Glomerular visceral epithelial cell (primary cell): ENCODE measurements at regions not wholly inside any gene's neighbourhood (a gene's known extent, or its start where the extent isn't known, plus 50 kb on each side); places are given as distances from the start of the nearest gene placed in this dataset.
"Not testable (repeated sequence)": the region's sequence is repeated elsewhere in the genome, so short reads cannot be mapped to it uniquely, and the experiment has no call there.

ENCODE experiments used
- DNase-seq: peaks from one replicate; pipeline ENCODE4 v3.0.0-alpha.2; 2016; ENCODE audit errors: extremely low spot score

DNA sequence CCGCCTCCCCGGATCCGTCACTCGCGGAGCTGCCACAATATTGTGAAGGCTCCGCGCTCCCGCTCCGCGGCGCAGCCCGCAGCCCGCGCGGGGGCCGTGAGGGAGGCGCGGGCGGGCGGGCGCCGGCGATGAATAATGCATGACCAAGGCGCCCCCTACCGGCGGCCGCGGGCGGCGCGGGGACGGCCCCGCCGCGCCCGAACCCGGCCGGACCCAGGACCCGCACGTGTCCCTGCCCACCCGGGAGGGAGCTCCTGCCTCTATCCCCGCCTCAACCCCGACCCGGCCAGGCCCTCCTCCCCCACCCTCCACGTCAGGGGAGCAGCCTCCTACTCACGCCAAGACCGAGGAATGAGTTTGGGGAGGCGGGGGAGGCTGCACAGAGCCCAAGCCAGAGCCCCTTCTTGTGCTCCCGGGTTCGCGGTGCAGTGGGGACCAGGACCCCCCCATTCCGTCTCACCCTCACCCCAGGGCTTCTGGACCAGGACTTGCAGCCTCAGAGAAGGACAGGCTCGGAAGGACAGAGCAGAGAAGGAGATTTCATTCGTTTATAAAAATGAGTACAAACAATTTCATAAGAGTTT, 70.8 kb upstream of the CASZ1 start:
- peak; percentile 60 for DNase-seq

DNA sequence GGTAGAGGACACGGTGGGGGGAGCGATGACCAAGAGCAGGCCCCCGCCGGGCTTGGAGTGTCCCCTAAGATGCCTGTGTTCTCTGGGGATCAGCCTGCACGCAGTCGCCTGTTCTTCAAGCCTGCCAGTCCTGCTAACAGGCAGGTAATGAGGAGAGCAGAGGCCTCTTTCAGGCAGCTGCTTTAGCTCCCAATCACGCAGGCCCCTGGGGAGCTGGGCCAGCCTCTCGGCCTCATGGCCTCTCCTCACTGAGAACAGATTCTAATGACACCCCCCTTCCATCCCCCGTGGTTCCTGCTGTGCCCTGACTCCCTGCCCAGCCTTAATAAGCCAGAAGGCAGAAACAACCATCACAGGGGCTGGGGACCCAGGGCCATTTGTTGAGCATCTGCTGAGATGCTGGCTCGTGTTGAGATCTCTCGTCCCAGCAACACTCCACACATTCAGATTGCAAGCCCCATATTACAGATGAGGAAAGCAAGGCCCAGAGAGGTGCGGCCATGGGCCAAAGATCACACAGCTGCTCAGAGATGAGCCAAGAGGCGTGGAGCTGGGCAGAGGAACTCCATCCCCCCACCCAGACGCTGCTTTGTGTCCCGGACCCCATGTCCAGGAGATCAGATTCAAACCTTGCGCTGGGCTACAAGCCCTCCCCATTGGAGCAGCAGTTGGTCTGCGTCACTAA, 71.6 kb upstream of the CASZ1 start:
- no peak for DNase-seq

DNA sequence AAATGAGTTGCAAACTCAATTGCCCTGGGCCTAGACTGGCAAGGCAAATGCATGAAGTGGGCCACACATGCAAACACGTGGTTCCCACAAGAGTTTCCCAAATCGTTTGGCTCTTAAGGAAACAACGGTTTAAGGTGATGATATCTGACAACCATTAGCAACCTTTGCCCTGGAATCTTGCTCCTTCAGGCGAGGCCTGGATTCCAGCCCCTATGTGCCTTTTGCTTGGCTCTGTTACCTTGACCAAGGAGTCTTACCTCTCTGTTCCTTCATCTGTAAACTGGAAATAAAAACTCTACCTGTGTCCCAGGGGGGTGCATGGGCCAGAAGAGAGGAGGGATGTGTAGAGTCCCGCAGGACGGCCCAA, 72.1 kb upstream of the CASZ1 start:
- DNase-seq, result no peak

DNA sequence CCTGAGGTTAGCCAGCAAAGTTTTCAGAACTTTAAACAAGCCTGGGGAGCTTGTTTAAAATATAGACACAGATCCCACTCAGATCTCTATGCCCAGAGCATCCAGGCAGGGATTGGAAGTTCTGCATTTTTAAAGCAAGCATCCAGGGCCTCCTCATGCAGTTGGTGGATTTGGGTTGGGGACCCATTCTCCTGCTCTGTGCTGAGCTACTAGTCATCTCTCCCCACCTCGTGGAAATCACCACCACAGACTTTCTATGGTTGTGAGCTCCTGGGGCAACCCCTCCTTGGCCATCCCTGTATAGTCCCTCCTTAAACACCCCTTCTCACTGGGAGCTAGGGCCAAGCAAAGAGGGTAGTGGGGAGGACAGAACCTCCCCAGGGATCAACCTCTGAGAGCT, 73.5 kb upstream of the CASZ1 start:
- DNase-seq, result no peak

DNA sequence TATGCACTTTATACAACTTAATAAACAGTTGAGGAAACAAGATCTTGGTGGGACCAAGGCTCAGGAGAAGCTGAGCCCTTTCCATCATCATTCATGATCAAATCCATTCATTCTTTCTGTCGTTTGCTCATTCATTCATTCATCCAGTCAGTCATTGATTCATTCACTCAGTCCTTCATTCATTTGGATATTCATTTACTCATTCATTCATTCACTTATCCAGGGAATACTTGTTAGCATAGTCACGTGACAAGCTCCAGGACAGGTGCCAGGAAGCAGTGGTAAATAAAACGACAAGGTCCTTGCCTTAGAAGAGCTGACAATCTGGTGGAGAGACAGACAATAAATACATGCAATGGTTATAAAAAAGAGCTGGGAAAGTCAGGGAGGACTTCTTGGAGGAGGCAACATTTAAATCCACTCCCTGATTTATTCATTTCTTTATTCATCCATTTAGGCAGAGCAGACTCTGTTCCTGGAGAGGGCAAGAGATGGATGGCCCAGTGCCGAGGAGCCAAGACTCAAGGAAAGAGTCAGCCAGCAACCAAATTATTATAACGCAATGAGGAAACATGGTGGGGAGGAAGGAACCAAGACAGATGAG, 74.1 kb upstream of the CASZ1 start:
- no peak for DNase-seq

DNA sequence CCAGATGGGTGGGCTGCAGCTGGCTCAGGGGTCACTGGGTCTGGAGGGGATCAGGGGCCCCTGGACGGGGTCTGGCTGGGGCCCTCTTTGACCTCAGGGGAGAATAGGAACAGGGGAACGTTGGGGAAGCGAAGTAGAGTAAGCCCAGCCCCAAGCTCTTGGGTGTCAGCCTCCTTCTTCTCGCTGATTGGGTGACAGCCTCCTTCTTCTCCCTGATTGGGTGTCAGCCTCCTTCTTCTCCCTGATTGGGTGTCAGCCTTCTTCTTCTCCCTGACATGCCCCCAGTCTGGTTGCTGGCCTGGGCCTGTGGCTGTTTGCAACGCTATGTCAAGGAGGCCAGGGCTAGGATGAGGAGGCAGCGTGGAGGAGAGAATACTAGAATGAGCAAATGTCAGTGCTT, 76.7 kb upstream of the CASZ1 start:
- no peak for DNase-seq

DNA sequence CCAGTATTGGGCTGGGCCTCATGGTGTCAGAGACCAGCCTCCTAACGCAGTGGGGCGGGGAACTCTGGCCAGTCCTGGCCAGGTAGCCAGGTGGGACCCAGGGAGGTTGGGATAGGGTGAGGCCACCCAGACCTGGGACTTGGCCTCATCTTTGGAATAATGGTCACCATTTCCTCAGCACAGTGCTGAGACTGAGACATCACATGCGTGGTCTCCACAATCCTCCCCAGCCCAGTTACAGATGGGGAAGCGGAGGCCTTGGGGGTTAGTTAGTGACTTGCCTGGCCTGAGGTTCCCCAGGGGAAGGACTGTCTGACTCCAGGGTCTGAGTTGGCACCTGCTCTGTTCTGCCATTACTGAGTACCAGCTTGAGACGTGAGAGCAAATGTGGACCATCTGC, 77.9 kb upstream of the CASZ1 start:
- no peak for DNase-seq

DNA sequence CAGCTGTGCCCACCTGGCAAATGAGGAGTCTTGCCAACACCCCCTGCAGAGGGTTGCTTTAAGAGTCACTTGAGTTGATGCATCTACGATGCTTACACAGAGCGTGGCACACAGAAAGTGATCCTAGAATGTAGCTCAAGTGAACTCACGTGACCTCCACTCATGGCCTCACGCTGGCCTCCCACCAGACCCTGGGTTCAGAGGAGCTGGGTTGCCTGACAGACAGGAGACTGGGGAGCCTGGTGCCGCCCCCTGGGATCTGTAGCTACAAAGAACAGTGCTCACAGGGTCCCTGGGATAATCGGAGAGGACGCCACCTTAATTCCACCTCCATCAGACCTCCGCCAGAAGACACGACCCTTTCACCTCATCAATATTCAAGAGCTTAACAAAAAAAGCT, 81.4 kb upstream of the CASZ1 start:
- DNase-seq, result no peak

DNA sequence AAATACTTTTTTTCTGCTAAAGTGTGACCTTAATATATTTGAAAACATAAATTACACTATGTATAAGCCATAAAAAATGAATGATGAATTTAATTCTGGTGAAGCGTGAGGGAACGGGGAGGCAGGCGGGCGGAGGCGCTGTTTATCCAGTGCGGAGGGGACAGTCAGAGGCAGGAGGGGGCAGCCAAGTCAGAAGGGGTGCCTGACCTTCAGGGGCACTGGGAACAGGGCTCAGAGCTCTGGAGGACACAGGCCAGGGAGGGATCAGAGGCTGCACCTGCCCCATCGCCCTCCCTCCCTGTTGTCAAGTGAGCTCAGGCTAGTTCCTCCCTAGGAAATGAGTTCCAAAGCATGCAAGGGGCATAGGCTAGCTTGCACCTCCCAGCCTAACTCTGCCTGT, 82.0 kb upstream of the CASZ1 start:
- no peak for DNase-seq

DNA sequence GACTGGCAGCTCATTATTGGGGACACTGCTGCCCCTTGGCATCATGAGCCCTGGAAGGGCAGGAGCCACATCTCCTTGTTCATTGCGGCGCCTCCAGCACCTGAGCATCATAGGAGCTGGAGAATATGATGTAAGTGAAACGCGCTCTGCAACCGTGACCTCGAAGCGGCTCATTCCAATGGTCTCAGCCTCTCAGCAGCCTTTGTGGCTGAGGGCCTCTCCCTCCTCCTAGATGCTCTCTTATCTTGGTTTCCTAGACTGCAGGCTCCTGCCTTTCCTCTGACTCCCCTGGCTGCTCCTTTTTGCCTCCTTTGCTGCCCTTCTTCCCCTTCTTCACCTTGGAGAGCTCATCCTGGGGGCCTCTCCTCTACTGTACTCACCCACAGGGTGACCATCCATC, 83.6 kb upstream of the CASZ1 start:
- DNase-seq, result no peak

DNA sequence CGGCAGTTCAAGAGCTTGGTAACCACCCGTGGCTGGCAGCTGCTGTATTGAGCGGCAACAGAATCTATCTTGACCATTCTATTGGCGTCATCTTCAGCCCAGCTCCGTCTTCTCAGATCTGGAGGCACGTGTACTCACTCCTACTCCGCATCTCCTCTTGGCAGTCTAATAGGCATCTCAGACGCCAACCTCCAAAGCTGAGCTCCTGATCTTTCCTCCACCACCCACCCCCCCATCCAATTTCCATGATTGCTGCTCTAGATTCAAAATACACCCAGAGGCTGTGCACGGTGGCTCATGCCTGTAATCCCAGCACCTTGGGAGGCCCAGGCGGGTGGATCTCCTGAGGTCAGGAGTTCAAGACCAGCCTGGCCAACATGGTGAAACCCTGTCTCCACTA, 84.6 kb upstream of the CASZ1 start:
- DNase-seq, result no peak

DNA sequence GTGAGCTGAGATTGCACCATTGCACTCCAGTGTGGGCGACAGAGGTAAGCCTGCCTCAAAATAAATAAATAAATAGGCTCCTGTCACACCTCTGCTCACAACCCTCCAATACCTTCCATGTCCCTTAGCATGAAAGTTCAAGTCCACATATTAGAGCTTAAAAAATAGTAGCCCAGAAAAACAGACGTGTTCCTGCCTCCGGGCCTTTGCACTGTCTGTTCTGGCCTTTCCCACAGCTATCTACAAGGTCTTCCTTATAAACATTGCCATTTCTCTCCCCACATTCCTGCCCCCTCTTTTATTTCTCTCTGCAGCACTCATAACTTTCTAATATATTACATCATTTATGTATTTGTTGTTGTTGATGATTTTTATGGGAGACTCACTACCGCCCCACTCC, 85.6 kb upstream of the CASZ1 start:
- no peak for DNase-seq

DNA sequence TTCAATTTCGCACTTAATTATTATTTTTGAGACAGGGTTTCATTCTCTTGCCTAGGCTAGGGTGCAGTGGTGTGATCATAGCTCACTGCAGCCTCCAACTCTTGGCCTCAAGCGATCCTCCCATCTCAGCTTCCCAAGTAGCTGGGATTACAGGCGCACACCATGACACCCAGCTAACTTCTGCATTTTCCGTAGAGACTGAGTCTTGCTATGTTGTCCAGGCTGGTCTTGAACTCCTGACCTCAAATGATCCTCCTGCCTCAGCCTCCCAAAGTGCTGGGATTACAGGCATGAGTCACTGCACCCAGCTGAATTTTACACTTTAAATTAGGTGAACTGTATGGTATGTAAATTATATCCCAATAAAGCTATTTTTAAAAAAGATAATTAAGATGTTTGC, 90.6 kb upstream of the CASZ1 start:
- not testable (repeated sequence) for DNase-seq

DNA sequence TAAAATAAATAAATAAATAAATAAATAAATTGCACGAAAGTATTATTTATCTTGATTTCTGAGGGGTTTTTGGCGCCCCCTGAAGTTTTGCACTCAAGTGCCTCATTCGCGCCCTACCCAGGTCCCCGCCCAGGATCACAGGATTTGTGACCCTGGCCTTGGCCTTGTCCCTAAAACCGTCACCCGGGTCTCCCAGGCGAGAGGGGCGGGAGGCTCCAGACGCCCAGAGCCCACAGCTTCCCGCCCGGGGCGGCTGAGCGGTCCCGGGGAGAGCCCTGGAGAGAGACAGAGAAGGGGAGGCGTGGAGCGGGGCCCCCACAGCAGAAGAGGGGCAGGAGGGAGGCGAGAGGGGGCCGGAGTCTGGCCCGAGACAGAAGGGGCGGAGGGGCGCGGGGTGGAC, 91.8 kb upstream of the CASZ1 start:
- DNase-seq, result no peak

DNA sequence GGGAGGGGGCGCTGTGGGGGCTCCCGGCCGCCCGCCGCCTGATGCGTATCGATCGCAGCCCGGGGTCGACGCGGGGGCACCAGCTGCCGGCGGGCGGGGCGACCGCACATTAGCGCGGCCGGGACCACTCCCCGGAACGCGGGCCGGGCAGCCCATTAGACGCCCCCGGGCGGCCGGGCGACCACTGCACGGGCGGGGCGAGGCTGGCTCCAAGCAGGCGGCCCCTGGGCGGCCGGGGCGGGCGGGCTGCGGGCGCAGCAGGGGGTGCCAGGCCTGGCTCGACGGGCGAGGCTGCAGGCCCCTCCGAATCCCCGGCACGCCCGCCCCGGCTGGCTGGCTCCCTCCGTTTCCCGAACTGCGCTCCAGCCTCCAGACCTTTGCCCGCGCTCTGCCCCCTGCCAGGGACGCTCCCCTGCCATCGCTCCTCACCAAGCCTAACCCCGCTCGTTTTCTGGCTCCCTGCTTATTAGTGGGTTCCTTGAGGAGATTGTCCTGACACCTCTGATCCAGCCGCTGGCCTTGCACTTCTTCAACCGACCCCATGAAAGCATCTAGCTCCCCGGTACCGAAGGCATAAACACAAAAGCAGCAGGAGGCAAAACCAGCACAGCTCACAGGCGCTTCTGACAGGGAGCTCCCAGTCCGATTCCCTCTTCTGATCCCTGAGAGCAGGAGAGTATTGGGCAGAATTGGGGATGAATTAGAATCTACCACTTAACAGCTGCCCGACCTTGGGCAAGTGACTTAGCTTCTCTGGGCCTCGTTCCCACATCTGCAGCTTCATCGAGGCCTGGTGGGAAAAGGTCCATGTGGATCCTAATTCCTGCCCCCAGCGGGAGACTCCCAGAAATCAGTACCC, 92.6 kb upstream of the CASZ1 start:
- DNase-seq, result no peak

DNA sequence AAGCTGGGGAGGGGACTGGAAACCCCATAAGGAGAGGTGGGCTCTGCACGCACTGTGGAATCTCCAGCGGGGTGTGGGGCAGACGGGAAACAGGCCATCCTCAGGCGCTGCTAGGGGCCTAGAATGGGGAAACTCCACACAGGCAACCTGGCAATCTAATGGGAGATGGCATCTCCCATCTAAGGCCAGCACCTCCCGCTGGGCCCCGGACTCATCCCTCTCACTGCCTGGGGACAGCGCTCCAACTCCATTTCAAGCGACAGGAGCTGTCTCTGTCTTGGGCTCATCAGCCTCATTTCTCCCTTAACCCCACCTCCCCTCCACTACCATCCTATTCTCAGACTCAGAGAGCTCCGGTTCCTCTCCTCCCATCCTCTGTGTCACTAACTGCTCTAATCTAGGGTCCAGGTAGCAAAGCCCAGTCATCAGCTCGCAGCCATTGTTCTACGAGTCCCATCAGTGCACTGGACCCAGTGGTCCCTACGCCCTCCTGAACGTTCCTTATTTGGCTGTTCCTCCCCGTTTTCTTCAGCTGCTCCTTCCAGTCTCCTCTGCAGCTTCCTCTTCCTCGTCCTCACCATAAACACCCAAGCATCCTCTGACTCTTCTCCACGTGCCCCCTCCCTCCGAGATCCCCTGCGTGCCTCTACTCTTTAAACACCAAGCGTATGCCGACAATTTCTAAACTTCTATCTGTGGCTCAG, 93.4 kb upstream of the CASZ1 start:
- no peak for DNase-seq

DNA sequence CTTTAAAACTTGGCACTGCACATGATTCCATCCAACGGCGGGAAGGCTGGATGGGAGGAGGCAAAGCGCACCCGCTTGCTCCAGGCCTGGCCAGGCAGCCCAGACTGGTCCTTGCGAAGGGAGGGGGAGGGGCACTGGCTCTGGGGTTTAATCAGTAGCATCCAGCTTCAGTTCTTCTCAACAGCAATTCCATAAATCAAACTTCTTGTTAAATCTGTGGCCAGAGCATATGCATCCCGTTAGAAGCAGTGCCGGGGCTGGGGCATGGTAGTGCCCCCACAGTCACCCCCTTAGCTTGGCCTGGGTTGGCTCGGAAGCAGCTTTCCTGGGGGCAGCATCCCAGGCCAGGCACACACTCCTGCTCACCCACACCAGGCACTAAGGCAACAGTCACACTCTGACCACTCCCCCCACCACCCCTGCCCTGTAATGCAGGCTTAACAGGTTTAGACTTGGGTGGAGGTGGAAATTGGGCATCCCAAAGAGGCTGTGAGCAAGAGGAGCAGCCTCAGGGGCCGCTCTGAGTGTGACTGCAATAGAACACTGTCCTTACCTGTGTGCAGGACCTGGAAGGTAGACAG, 94.1 kb upstream of the CASZ1 start:
- DNase-seq, result no peak

DNA sequence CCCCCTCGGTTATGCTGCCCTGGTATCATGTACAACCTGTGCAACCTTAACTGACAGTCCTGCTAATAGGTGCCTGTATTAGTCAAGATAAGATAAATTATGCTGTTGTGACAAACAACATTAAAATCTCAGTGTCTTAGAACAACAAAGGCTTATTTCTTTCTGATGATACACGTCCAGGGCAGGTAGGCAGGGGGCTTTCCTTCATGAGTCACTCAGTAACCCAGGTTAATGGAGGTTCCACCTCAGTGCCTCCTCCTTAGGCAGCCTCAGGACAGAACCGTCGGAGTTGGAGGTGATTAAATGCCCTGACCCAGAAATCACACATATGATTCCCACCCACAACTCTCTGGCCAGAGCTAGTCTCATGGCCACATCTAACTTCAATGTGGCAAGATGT, 94.6 kb upstream of the CASZ1 start:
- DNase-seq, result peak; percentile 28

DNA sequence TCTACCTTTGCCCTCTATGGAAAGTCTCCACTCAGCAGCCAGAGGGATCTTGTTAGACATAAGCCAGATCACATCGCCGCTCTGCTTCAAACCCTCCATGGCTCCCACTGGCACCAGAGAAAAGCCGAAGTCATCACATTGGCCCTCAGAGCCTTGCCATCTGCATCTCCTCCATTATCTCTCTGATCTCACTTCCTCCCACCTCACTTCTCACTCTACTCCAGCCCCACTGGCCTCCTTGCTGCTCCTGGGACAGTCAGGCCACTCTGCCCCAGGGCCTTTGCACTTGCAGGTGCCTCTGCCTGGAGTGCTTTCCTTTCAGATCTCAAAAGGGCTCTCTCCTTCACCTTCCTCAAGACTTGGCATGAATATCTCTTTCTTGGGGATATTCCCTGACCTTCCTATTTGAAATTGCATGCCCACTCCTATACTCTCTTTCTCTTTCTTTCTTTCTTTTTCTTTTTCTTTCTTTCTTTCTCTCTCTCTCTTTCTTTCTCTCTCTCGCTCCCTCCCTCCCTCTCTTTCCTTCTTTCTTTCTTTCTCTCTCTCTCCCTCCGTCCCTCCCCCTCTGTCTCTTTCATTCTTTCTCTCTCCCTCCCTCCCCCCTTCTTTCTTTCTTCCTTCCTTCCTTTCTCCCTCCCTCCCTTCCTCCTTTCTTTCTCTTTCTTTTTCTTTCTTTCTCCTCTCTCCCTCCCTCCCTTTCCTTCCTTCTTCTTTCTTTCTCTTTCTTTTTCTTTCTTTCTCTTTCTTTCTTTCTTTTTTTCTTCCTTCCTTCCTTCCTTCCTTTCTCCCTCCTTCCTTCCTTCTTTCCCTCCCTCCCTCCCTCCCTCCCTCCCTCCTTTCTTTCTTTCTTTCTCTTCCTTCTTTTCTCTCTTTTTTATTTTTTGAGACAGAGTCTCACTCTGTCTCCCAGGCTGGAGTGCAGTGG, 96.0 kb upstream of the CASZ1 start:
- DNase-seq, result no peak

DNA sequence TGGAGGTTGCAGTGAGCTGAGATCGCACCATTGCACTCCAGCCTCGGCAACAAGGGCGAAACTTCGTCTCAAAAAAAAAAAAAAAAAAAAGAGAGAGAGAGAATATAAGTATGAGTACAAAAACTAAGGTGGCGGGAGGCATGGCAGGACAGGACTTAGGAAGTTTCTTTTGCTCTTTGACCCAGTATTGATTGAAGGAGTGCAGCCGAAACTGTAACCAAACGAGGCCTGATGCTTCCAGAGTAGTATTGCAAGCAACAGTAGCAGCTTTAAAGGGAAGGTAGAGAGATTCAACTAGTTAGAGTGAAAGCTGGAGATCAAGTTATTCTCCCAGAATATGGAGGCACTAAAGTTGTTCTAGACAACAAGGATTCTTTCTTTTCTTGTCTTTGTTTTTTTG, 99.2 kb upstream of the CASZ1 start:
- no peak for DNase-seq

DNA sequence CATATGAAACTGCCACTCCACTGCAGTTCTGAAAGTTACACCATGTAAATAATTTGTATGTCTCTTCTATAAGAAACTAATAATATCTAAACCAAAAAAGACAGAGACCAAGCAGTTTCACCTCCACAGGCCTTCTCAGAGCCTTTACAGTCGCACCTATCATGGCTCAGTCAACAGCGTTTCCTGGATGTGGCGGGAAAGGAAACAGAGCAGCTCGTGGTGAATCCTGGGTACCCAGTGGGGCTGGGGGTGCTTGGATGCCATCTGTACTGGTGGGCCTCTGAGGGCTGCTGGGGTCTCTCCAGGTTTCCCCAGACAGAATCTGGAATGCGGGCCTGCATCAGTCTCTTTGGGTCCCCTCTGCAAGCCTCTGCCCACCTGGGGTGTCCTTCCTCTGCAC, 100.2 kb upstream of the CASZ1 start:
- no peak for DNase-seq
